Natural killer cell (primary cell): ENCODE measurements at regions not wholly inside any gene's neighbourhood (a gene's known extent, or its start where the extent isn't known, plus 50 kb on each side); places are given as distances from the start of the nearest gene placed in this dataset.

Experiments used
- ATAC-seq, 3 donors: fragments of 150-1000 bp in 2 of 3; fragments of 200-7000 bp in 1 of 3; cut with Tn5 transposase; 1 replicate in 1 of 3; 2 replicates in 2 of 3; pipeline ENCODE4 v1.10.0; 2021; ENCODE audit warnings: mild to moderate bottlenecking in 2 of 3, moderate library complexity in 2 of 3
- DNase-seq, 2 donors: peaks; one replicate each; pipeline versions ENCODE4 v3.0.0 to v3.0.0-alpha.2; 2013 to 2021; ENCODE audit warnings: mixed read lengths in 1 of 2
- H3K27ac ChIP-seq: one replicate; pipeline ENCODE4 v1.5.1; 2013; ENCODE audit warnings: mild to moderate bottlenecking, low read length
- H3K27me3 ChIP-seq: one replicate; pipeline ENCODE4 v1.6.1; 2013; ENCODE audit warnings: low read length; ENCODE audit not compliant: control insufficient read depth, insufficient read depth
- H3K36me3 ChIP-seq: one replicate; pipeline ENCODE4 v1.6.1; 2013; ENCODE audit warnings: low read length; ENCODE audit not compliant: control insufficient read depth, insufficient read depth
- H3K4me1 ChIP-seq: one replicate; pipeline ENCODE4 v1.6.1; 2013; ENCODE audit warnings: low read length; ENCODE audit not compliant: control insufficient read depth, insufficient read depth
- H3K4me3 ChIP-seq: one replicate; pipeline ENCODE4 v1.5.1; 2013; ENCODE audit warnings: low read length
- H3K9me3 ChIP-seq: one replicate; pipeline ENCODE4 v1.6.1; 2013; ENCODE audit warnings: low read length; ENCODE audit not compliant: control insufficient read depth, insufficient read depth
- H3K27ac Mint-ChIP-seq, 2 donors: one replicate each; pipeline ENCODE4 v1.8.0; 2022; ENCODE audit warnings: mild to moderate bottlenecking in 2 of 2, mixed read lengths in 2 of 2, moderate library complexity in 1 of 2
- H3K27me3 Mint-ChIP-seq, 2 donors: one replicate each; pipeline ENCODE4 v1.8.0; 2022; ENCODE audit warnings: low read depth in 2 of 2, mixed read lengths in 2 of 2
- H3K36me3 Mint-ChIP-seq: one replicate; pipeline ENCODE4 v1.8.0; 2022; ENCODE audit warnings: mixed read lengths
- H3K4me1 Mint-ChIP-seq, 2 donors: one replicate each; pipeline ENCODE4 v1.8.0; 2022; ENCODE audit warnings: mixed read lengths in 2 of 2
- H3K4me3 Mint-ChIP-seq: one replicate; pipeline ENCODE4 v1.8.0; 2022; ENCODE audit warnings: mild to moderate bottlenecking, moderate library complexity, mixed read lengths
- H3K9me3 Mint-ChIP-seq, 2 donors: one replicate each; pipeline ENCODE4 v1.8.0; 2022; ENCODE audit warnings: mixed read lengths in 2 of 2
- WGBS: methylation state at CpG from one replicate; pipeline ENCODE4 v1.1.7; 2013; ENCODE audit warnings: missing lambda C conversion rate; ENCODE audit not compliant: insufficient coverage; 5-methylcytosine and 5-hydroxymethylcytosine counted together
- intact Hi-C: fragments of 100-400 bp; cut with micrococcal nuclease; formaldehyde crosslinking; loops from one replicate; pipeline ENCODE4 v1.14.2; 2022
- TF ChIP-seq, protein P1 (sequence below): fragments of 200-600 bp; IDR thresholded peaks from one replicate; pipeline ENCODE4 v1.8.0; 2022; ENCODE audit warnings: antibody characterized with exemption

DNA sequence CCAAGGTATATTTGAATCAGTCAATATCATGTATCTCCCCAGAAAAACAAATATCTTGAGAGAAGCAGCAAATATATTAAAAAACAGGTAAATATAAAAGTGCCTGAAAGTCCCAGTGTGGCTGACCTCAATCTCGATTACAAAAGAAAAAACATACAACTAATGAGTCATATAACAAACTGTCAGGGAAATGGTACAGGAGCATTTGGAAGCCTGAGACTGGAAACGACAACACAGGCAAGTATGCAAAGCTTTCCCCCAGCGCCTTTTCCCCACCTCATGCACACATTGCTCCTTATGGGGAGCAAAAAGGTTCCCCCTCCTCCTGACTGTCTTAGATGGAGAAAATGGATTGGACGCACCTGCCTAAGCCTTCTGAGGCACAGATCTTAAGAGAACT is 230.7 kb downstream of the TMX3 start:
- H3K36me3 ChIP-seq = no peaks in the 10 kb centered on the region
- no peak for DNase-seq
- no peaks in the 10 kb centered on the region for H3K27me3 Mint-ChIP-seq
- TF ChIP-seq, protein P1, sequence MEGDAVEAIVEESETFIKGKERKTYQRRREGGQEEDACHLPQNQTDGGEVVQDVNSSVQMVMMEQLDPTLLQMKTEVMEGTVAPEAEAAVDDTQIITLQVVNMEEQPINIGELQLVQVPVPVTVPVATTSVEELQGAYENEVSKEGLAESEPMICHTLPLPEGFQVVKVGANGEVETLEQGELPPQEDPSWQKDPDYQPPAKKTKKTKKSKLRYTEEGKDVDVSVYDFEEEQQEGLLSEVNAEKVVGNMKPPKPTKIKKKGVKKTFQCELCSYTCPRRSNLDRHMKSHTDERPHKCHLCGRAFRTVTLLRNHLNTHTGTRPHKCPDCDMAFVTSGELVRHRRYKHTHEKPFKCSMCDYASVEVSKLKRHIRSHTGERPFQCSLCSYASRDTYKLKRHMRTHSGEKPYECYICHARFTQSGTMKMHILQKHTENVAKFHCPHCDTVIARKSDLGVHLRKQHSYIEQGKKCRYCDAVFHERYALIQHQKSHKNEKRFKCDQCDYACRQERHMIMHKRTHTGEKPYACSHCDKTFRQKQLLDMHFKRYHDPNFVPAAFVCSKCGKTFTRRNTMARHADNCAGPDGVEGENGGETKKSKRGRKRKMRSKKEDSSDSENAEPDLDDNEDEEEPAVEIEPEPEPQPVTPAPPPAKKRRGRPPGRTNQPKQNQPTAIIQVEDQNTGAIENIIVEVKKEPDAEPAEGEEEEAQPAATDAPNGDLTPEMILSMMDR = no peak
- H3K4me3 Mint-ChIP-seq = no peak overlapping the region
- 90% methylated on average over 3 of the region's 4 CpGs for WGBS
- ATAC-seq = no peak
- H3K4me3 ChIP-seq = no peak overlapping the region
- H3K9me3 ChIP-seq = no peaks in the 10 kb centered on the region
- H3K36me3 Mint-ChIP-seq = no peaks in the 10 kb centered on the region
- intact Hi-C loops = no loop called here
- no peaks in the 10 kb centered on the region for H3K27me3 ChIP-seq
- H3K27ac Mint-ChIP-seq = no peak overlapping the region
- H3K4me1 Mint-ChIP-seq = no peaks in the 10 kb centered on the region
- H3K9me3 Mint-ChIP-seq = peaks cover 0 to 8% of the 10 kb centered on the region in 2 donors
- no peak overlapping the region for H3K27ac ChIP-seq
- no peaks in the 10 kb centered on the region for H3K4me1 ChIP-seq

DNA sequence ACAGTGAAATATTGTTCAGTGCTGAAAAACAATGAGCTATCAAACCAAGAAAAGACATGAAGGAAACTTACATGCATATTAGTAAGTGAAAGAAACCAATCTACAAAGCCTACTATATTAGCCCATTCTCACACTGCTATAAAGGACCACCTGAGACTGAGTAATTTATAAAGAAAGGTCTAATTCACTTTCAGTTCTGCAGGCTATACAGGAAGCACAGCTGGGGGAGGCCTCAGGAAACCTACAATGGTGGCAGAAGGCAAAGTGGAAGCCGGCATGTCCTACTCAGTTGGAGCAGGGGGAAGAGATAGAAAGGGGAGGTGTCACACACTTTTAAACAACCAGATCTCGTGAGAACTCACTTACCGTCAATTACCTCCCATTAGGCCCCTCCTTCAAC is 232.1 kb downstream of the TMX3 start:
- H3K4me3 ChIP-seq = no peak overlapping the region
- no peaks in the 10 kb centered on the region for H3K9me3 ChIP-seq
- peaks cover 0 to 8% of the 10 kb centered on the region in 2 donors for H3K9me3 Mint-ChIP-seq
- no peaks in the 10 kb centered on the region for H3K36me3 ChIP-seq
- H3K27ac ChIP-seq = no peak overlapping the region
- no peak overlapping the region for H3K27ac Mint-ChIP-seq
- DNase-seq (no peak), ATAC-seq (no peak)
- WGBS = 75% methylated on average over 2 of the region's 3 CpGs
- intact Hi-C loops = no loop called here
- no peaks in the 10 kb centered on the region for H3K27me3 ChIP-seq
- no peaks in the 10 kb centered on the region for H3K4me1 ChIP-seq
- H3K36me3 Mint-ChIP-seq = no peaks in the 10 kb centered on the region
- H3K4me3 Mint-ChIP-seq = no peak overlapping the region
- no peaks in the 10 kb centered on the region for H3K27me3 Mint-ChIP-seq
- TF ChIP-seq, protein P1 = no peak
- H3K4me1 Mint-ChIP-seq = no peaks in the 10 kb centered on the region

DNA sequence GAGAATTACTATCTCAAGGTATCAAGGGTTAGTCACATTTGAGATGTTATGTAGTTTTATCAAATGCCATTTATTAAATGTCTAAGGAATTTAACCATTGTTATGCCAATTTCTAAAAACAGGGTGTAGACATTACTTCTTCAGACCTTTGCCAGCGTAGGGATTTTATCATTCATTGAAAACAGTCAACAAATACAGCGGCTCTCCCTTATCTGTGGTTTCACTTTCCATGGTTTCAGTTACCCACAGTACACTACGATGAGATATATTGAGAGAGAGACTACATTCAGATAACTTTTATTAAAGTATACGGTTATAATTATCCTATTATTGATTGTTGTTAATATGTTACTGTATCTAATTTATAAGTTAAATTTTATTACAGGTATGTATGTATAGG is 234.7 kb downstream of the TMX3 start:
- Mint-ChIP-seq H3K4me1 (no peaks in the 10 kb centered on the region), H3K4me3 (no peak overlapping the region), H3K36me3 (no peaks in the 10 kb centered on the region), H3K9me3 (peaks cover 0 to 5% of the 10 kb centered on the region in 2 donors), H3K27ac (no peak overlapping the region), H3K27me3 (no peaks in the 10 kb centered on the region)
- H3K4me1 ChIP-seq = no peaks in the 10 kb centered on the region
- H3K27me3 ChIP-seq = no peaks in the 10 kb centered on the region
- TF ChIP-seq, protein P1 = no peak
- intact Hi-C loops = no loop called here
- DNase-seq (no peak), ATAC-seq (no peak)
- H3K9me3 ChIP-seq = no peaks in the 10 kb centered on the region
- WGBS = 86% methylated on average over 2 of the region's 4 CpGs
- no peaks in the 10 kb centered on the region for H3K36me3 ChIP-seq
- H3K4me3 ChIP-seq = no peak overlapping the region
- H3K27ac ChIP-seq = no peak overlapping the region

DNA sequence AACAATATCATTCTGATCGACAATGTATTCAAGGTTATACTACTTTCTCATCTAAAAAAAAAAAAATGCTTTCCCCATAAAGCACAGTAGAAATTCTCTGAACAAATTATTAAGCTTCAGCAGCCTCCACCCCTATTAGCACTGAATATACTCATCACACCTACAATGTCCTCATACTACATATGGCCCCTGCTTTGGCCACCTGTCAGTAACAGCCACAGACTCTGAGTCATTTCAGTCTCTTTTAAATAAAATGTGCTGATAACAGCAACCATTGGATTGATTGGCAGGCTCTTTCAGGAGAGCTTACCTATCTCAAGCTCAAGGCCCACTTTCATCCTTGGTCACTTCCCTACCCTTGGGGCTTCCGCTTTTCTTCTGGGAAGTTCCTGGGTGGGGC is 236.7 kb downstream of the TMX3 start:
- 90% methylated on average over 1 of the region's 2 CpGs for WGBS
- H3K4me1 Mint-ChIP-seq = no peaks in the 10 kb centered on the region

More for the DNA sequence above, 236.7 kb downstream of the TMX3 start:
- Mint-ChIP-seq H3K27me3 (no peaks in the 10 kb centered on the region), H3K27ac (no peak overlapping the region), H3K9me3 (peaks cover 3 to 5% of the 10 kb centered on the region in 2 donors), H3K36me3 (no peaks in the 10 kb centered on the region), H3K4me3 (no peak overlapping the region)
- TF ChIP-seq, protein P1 = no peak
- intact Hi-C loops = no loop called here
- no peak for ATAC-seq
- Histone ChIP-seq H3K4me3 (no peak overlapping the region), H3K9me3 (no peaks in the 10 kb centered on the region), H3K36me3 (no peaks in the 10 kb centered on the region), H3K27ac (no peak overlapping the region), H3K4me1 (no peaks in the 10 kb centered on the region), H3K27me3 (no peaks in the 10 kb centered on the region)
- no peak for DNase-seq
